ENCODE measurements at regions not wholly inside any gene's neighbourhood (a gene's known extent, or its start where the extent isn't known, plus 50 kb on each side); places are given as distances from the start of the nearest gene placed in this dataset.

DNA sequence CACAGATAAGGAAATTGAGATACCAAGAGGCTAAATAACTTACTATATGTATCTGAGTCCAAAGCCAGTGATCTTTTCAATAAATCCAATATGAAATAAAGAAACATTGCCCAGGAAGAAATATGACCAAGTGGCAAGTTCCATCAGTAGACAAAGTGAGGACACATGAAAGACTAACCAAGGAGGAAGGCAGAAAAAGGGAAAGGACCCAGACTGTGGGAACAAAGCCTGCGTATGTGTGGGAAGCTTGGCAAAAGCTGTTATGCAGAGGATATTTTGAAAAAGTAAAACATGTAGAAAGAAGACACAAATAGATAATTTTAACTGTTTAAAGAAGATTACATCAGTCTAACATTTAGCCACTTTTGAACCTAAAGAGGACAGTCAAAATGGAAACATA lies 264.4 kb upstream of the PRDM1 start:
- TF ChIP-seq CTCF (IDR thresholded peaks at IDR 0.05; ENCODE audit: low read depth, low read length): no peak
- no peak for TF ChIP-seq MAX (IDR thresholded peaks at IDR 0.05; ENCODE audit: low read depth, low read length)
- TF ChIP-seq POLR2A (IDR thresholded peaks at IDR 0.05; ENCODE audit: extremely low read depth, insufficient read length): no peak
